ENCODE measurements at regions not wholly inside any gene's neighbourhood (a gene's known extent, or its start where the extent isn't known, plus 50 kb on each side); places are given as distances from the start of the nearest gene placed in this dataset.

GRCh38 chr9:135408476-135409254 is 70.9 kb upstream of the PPP1R26 start:
- TF ChIP-seq CTCF (IDR thresholded peaks at IDR 0.05) (no peak), EP300 (IDR thresholded peaks at IDR 0.05) (no peak), POLR2AphosphoS5 (IDR thresholded peaks at IDR 0.05) (no peak), POLR2A (IDR thresholded peaks at IDR 0.05; ENCODE audit: low read depth) (no peak)
